Loucy (cell line): ENCODE measurements at regions not wholly inside any gene's neighbourhood (a gene's known extent, or its start where the extent isn't known, plus 50 kb on each side); places are given as distances from the start of the nearest gene placed in this dataset.

Source experiments
- H2AFZ ChIP-seq: fragments of 200-600 bp; sonication (generic); 2 replicates; pipeline ENCODE4 v1.6.0; 2016; ENCODE audit warnings: antibody characterized with exemption, mild to moderate bottlenecking, low read length, moderate library complexity
- H3F3A ChIP-seq: fragments of 200-600 bp; 2 replicates; pipeline ENCODE4 v1.6.0; 2016; ENCODE audit warnings: antibody characterized with exemption, low read depth, mild to moderate bottlenecking
- H3K27me3 ChIP-seq: fragments of 200-600 bp; sonication (generic); 2 replicates; pipeline ENCODE4 v1.6.1; 2014; ENCODE audit warnings: low read length, mild to moderate bottlenecking; ENCODE audit not compliant: insufficient read depth, poor library complexity, severe bottlenecking
- H3K36me3 ChIP-seq: fragments of 200-600 bp; sonication (generic); 2 replicates; pipeline ENCODE4 v1.6.1; 2016; ENCODE audit warnings: low read length; ENCODE audit not compliant: insufficient read depth
- H3K4me1 ChIP-seq: fragments of 200-600 bp; sonication (generic); 2 replicates; pipeline ENCODE4 v1.5.1; 2014; ENCODE audit warnings: low read length, mild to moderate bottlenecking; ENCODE audit not compliant: insufficient read depth, poor library complexity, severe bottlenecking
- H3K4me2 ChIP-seq: fragments of 200-600 bp; sonication (generic); 2 replicates; pipeline ENCODE4 v1.6.0; 2014; ENCODE audit warnings: antibody characterized with exemption, low read length, low read depth, mild to moderate bottlenecking; ENCODE audit not compliant: poor library complexity, severe bottlenecking
- H3K4me3 ChIP-seq: fragments of 200-600 bp; sonication (generic); 2 replicates; pipeline ENCODE4 v1.5.1; 2014; ENCODE audit warnings: low read length, mild to moderate bottlenecking, mixed read lengths; ENCODE audit not compliant: poor library complexity, severe bottlenecking
- H3K79me2 ChIP-seq: fragments of 200-600 bp; sonication (generic); 2 replicates; pipeline ENCODE4 v1.6.1; 2014; ENCODE audit warnings: low read length; ENCODE audit not compliant: insufficient read depth
- H3K9ac ChIP-seq: fragments of 200-600 bp; sonication (generic); 2 replicates; pipeline ENCODE4 v1.6.0; 2014; ENCODE audit warnings: mild to moderate bottlenecking, low read depth, low read length, moderate library complexity; ENCODE audit not compliant: poor library complexity, severe bottlenecking
- H3K9me2 ChIP-seq: fragments of 200-600 bp; sonication (generic); replicated peaks from 2 replicates; pipeline ENCODE4 v1.6.1; 2016; ENCODE audit warnings: low read depth, low read length, mixed read lengths
- H3K9me3 ChIP-seq: fragments of 200-600 bp; sonication (generic); 2 replicates; pipeline ENCODE4 v1.6.1; 2014; ENCODE audit warnings: mild to moderate bottlenecking, antibody characterized with exemption, low read length, low read depth; ENCODE audit not compliant: insufficient read depth
- H4K20me1 ChIP-seq: fragments of 200-600 bp; sonication (generic); 2 replicates; pipeline ENCODE4 v1.6.0; 2014; ENCODE audit warnings: antibody characterized with exemption, low read length, mild to moderate bottlenecking; ENCODE audit not compliant: insufficient read depth, poor library complexity, severe bottlenecking
- EZH2phosphoT487 ChIP-seq: fragments of 200-600 bp; IDR thresholded peaks from 2 replicates; pipeline ENCODE4 v1.6.1; 2018; ENCODE audit warnings: antibody characterized with exemption, mild to moderate bottlenecking, moderate library complexity, borderline replicate concordance
- TF ChIP-seq, protein P1 (sequence below): fragments of 200-600 bp; sonication (generic); conservative IDR thresholded peaks from 2 replicates; pipeline ENCODE4 v1.5.1; 2014; ENCODE audit warnings: mild to moderate bottlenecking, antibody characterized with exemption, low read length

- Histone ChIP-seq H3K9me2 (no peaks in the 10 kb centered on the region), H3K27me3 (no peaks in the 10 kb centered on the region), H3F3A (no peaks in the 10 kb centered on the region), H3K9me3 (no peaks in the 10 kb centered on the region), H2AFZ (peak overlapping the region; percentile 72), H3K36me3 (no peaks in the 10 kb centered on the region), H3K79me2 (no peaks in the 10 kb centered on the region), H4K20me1 (no peaks in the 10 kb centered on the region), H3K4me1 (peaks cover 10% of the 10 kb centered on the region), H3K9ac (no peak overlapping the region), H3K4me3 (peak overlapping the region; percentile 39), H3K4me2 (peak overlapping the region; percentile 58)
- TF ChIP-seq EZH2phosphoT487, result no peak
- TF ChIP-seq, protein P1, sequence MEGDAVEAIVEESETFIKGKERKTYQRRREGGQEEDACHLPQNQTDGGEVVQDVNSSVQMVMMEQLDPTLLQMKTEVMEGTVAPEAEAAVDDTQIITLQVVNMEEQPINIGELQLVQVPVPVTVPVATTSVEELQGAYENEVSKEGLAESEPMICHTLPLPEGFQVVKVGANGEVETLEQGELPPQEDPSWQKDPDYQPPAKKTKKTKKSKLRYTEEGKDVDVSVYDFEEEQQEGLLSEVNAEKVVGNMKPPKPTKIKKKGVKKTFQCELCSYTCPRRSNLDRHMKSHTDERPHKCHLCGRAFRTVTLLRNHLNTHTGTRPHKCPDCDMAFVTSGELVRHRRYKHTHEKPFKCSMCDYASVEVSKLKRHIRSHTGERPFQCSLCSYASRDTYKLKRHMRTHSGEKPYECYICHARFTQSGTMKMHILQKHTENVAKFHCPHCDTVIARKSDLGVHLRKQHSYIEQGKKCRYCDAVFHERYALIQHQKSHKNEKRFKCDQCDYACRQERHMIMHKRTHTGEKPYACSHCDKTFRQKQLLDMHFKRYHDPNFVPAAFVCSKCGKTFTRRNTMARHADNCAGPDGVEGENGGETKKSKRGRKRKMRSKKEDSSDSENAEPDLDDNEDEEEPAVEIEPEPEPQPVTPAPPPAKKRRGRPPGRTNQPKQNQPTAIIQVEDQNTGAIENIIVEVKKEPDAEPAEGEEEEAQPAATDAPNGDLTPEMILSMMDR, result no peak
Measured at GRCh38 chr18:75132098-75132870, 76.7 kb downstream of the PTGR3 start.

DNA sequence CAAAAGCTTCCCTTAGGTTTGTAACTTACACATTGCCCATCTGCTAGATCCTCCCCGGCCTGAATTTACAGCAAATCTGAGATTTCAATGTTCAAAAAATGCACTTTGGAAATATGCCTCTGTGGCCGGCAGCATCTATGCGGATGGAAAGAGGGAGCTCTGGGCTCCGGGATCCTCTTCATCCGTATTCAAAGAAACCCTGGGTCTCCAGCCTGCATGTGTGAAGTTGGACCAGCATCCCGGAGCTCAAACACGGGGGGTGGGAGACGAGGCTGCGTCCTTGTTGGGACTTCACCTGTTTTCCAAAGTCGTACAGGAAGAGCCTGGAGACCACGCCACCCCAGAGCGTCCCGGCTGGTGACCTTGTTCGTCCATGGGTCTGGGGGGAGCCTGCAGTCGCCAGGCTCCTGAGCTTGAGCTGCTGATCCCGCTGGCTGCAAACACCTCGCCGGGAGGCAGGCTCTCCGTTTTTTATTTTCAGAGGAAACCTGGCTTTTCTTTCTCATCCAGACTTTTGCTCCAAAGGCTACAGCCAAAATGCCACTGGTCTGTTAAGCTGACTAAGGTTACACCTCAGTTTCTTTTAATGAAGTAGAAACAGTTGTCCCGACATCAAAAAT is 77.4 kb downstream of the PTGR3 start:
- no peaks in the 10 kb centered on the region for H3K9me3 ChIP-seq
- no peak overlapping the region for H3K9ac ChIP-seq
- no peaks in the 10 kb centered on the region for H3K27me3 ChIP-seq
- peak overlapping the region; percentile 58 for H3K4me2 ChIP-seq
- H3K79me2 ChIP-seq, result no peaks in the 10 kb centered on the region
- peak overlapping the region; percentile 39 for H3K4me3 ChIP-seq
- H3F3A ChIP-seq, result no peaks in the 10 kb centered on the region
- no peaks in the 10 kb centered on the region for H4K20me1 ChIP-seq
- no peaks in the 10 kb centered on the region for H3K36me3 ChIP-seq
- no peak for TF ChIP-seq EZH2phosphoT487
- H2AFZ ChIP-seq, result peak overlapping the region; percentile 72
- H3K4me1 ChIP-seq, result peaks cover 10% of the 10 kb centered on the region
- no peaks in the 10 kb centered on the region for H3K9me2 ChIP-seq

DNA sequence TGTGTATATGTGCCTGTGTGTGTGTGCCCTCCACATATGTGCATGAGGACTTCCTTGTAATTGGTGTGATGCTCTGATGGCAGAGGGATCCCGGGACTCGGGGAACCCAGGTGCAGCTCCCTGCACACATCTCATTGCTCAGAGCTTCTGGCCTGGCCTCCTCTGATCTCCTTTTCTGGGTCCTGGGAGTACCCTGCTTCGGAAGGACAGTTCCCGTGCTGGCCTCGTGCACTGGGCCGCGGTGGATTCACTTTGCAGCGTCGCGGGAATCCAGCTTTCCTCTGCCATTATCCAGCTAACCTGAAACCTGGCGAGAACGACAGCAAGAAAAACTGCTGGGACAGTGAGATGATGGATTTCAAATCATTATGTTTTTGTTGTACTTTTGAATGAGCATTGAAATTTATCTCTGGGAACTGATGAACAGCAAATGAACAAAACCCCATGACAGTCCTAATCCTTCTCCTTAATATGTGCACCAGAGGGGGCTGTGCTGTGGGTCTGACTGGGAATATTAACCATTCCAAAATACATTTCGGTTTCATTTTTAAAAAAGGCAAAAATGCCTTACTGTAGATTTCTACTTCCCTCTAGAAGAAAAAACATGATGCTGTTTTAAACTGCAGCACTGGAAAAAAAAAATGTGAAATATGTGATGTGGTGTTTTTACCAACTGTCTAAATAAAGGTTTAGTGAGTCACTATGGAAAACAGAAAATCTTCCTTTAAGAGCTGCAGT is 78.2 kb downstream of the PTGR3 start:
- Histone ChIP-seq H3K36me3 (no peaks in the 10 kb centered on the region), H3K9me2 (no peaks in the 10 kb centered on the region), H3K27me3 (no peaks in the 10 kb centered on the region), H3K4me2 (no peak overlapping the region), H3K9me3 (no peaks in the 10 kb centered on the region), H3K9ac (no peak overlapping the region), H3F3A (no peaks in the 10 kb centered on the region), H4K20me1 (no peaks in the 10 kb centered on the region), H3K79me2 (no peaks in the 10 kb centered on the region), H3K4me3 (no peak overlapping the region), H3K4me1 (peaks cover 10% of the 10 kb centered on the region), H2AFZ (no peak overlapping the region)
- no peak for TF ChIP-seq EZH2phosphoT487
- TF ChIP-seq, protein P1, result no peak
